EH (cell line): ENCODE measurements at regions not wholly inside any gene's neighbourhood (a gene's known extent, or its start where the extent isn't known, plus 50 kb on each side); places are given as distances from the start of the nearest gene placed in this dataset.

Experiments
- DNase-seq: peaks from one replicate; pipeline ENCODE4 v3.0.0-alpha.2; 2015; ENCODE audit warnings: low read depth

DNA sequence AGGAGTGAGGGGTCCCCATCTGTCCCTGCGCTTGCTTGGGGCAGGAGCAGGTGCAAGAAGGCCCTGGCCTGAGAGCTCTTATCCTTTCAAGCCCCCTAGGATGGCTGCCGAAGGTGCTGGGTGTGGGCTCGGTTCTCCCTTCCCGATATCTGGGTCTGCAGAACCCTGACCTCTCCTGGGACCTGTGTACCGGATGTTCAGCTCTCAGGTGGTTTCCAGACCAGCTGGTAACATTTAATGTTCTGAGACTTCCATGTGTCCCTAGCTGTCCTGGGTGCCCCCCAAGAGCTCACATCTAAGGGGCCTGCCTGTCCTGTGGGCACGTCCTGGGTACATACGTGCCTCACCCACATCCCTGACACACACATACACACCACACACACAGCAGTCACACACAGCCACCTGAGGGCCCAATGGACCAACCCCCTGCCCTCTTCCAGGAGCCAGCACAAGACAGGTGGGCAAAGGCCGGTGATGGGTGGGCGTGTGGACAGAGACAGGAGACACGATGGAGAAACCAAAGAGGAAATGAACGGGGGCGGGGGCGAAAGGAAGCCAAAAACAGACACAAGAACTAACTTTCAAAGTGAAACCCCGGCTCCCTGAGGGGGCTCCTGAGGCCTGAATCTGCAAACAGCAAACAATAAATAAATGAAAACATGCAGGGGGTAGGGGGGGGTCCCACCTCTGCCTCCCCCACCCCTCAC lies 124.3 kb downstream of the PTPRS start:
- no peak for DNase-seq

DNA sequence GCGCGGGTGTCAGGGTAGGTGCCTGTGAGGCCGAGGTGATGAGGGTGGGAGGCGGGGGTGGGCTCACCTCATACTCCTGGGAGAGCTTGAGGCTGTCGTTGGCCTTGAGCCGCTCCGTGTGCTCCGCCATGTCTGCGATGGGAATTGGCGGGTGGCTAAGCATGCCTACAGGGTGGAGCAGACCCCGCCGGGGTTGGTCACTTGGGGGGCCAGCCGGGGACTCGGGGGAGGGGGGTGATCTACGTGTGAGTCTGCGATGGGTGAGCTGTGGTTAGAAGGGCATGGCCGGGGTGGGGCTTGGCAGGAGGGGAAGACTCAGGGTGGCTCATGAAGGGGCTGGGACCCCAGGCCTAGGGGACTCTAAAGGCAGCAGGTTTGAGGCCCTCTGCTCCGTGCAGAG lies 125.2 kb downstream of the PTPRS start:
- no peak for DNase-seq

DNA sequence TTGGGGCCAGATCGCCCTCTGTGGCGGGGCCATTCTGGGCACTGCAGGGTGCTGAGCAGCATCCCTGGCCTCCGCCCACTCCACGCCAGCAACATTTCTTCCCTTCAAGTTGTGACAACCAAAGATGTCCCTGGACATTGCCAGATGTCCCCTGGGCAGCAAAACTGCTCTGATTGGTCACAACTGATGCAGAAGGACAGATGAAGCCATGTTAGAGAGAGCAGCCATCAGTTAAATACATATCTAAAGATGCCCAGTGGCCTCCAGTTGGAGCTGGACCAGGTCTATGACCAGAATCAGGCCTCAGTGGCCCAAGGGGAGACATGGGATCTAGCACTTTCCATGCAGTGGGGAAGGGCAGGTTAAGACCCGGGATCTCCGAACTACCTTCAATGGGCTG lies 125.7 kb downstream of the PTPRS start:
- no peak for DNase-seq

DNA sequence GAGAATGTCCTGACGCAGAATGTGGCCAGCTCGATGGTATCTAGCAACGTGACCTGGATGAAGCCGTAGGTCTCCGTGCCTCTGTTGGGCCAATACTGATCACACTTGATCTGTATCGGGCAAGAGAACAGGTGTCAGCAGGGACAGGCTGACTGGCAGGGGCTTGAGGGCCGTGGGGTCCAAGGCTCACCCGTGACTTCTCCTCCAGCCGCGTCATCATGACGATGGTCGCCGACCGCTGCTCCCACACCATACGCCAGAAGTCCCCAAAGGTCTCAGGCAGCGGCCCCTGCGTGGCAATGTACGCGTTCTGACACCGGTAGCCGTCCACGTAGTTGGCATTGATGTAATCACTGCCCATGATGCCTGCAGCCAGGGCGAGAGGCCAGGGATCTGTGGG lies 126.2 kb downstream of the PTPRS start:
- no peak for DNase-seq

DNA sequence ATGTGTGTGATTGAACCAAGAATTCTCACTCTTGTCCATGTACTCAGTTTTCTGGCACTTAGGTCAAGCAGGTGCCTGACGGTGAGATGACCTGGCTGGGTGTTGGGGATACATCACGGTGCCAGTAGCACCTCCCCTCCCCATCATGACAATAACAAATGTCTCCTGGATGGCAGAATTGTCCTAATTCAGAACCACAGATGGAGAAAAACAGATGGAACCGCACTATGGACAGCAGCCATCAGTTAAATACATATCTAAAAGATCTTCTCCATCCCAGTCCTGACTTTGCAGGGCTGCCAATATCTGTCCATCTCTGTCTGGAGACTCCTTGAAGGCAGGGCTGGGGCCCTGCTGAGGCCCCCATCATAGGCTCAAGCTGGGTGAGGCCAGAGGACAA lies 126.9 kb downstream of the PTPRS start:
- no peak for DNase-seq

DNA sequence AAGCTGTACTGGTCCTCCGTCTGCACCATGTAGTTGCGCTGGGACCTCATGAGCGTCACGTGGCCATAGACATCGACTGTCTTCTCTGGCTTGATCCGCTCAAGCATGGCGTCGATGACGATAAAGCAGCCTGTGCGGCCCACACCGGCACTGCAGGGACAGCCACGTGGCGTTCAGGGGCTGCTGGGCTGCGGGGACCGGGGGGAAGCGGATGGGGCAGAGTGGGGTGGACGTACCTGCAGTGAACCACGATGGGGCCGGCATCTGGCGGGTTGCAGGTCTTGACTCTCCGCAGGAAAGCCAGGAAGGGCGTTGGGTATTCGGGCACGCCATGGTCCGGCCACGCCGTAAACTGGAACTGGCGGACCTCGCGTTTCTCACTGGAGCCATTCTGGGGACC lies 128.5 kb downstream of the PTPRS start:
- DNase-seq: no peak

DNA sequence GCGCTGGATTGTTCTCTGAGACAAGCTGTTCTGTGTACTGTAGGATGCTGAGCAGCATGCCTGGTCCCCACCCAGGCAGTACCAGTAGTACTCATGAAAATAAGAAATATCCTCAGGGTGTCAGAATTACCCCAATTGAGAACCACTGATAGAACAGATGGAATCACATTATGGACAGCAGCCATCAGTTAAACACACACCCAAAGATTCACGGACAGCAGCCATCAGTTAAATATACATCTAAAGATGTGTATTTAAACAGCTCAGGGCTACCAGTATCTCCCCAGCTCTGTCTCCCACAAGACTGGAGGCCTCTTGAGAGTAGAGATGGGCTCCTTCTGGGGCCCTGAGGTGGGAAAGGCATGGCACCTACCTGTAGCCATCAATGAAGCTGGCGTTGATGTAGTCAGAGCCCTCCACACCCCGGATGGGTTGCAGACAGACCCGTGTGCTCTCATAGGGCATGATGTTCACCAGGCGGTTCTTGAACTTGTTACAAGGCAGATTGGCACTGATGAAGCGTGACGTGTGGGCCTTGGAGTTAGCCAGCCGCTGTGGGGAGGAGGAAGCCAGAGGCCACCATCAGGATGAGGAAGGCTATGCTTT lies 129.3 kb downstream of the PTPRS start:
- no peak for DNase-seq

DNA sequence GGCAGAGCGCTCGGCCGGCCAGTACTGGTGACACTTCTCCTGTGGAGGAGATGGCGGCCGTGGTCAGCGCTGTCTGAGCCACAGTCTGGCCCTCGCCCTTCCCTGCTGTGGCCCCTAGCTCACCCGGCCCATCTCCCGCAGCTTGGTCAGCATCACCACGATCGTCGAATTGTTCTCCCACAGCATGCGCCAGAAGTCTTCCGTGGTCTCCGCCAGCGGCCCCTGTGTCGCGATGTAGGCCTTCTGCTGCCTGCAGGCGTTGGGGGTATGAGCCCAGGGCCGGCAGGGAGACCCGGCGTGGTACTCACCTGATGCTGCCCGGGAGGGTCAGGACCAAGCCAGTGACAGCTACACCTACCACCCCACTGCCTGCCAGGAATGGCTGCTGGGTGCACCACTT lies 130.1 kb downstream of the PTPRS start:
- DNase-seq: no peak

DNA sequence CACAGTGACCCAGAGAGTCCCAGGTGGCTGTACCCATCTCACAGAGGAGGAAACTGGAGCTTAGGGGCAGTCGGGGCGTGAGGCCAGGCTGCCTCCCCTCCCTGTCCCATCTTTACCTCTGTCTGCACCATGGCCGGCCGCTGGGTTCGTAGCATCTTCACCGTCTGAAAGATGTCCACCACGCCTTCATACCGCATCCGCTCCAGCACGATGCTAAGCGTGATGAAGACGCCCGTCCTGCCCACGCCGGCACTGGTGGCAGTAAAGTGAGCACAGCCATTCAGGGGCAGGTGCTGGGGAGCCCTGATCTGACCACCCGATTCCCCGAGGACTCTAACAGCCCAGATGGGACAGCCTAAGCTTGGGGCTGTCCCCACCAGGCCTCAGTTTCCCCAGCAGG lies 132.8 kb downstream of the PTPRS start:
- no peak for DNase-seq

DNA sequence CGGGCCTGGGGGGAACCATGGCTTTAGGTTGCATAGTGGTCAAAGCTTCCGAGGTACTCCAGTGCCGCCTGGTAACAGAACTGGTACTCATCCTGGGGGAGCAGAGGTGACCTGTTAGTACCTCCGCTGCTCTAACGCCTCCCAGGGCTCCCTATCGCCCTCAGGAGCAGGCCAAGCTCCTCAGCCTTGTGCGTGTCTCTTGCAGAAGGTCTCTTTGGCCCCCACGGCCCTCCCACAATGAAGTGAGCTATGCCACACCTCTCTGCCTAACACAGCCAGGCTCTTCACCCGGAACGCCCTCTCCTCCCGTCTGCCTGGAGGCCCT lies 133.9 kb downstream of the PTPRS start:
- DNase-seq: no peak

DNA sequence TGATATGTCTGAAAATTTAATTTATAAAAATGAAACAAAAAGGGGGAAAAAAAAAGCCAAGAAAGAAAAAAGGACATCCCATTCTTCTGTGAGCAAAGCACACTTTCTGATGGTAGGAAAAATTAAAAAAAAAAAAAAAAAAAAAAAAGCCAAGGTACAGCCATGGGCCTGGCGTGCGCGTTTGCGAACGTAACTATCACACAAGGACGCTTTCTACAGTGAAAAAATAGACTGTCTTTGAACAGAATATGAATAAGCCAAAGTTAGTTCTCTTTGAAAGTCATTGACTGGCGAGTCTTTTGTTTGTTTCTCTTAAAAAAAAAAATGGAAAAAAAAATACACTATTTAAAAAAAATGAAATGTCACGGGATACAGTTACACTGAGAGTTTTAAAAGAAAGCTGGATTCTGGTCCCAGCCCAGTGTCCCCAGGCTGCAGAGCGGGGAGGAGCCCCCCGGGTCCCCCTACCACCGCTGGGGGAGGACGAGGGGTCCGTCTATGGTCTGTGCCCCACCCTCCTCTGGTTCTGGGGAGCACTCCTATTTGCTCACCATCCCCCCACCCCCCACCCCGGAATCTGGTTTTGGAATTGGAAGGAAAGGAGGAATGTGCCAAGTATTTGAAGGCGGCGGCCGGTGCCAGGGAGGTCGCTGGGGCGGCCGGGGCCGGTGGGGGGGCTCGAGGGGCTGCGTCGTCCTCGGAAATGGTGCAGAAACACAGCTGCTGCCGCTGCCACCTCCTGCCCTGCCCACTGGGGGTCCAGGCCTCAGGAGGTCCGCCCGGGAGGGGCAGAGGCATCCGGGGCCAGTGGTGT lies 134.5 kb downstream of the PTPRS start:
- DNase-seq: no peak

DNA sequence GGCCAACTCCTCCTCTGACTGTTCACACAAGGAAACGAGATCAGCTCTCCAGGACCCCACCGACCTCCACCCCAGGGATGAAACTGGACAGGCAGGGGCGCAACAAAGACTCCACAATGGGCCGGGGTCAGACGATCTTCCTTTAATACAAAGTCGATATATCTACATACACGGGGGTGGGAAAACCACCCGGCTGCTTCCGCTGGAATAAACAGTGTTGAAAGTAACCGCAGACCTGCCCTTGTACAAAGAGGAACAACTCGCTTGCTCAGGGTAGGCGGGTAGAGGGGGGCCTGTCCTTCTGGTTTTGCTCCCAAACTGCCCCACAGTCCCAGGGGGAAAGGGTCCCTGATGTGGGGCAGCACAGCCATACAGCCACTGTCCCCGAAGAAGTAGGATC lies 135.2 kb downstream of the PTPRS start:
- DNase-seq: no peak

DNA sequence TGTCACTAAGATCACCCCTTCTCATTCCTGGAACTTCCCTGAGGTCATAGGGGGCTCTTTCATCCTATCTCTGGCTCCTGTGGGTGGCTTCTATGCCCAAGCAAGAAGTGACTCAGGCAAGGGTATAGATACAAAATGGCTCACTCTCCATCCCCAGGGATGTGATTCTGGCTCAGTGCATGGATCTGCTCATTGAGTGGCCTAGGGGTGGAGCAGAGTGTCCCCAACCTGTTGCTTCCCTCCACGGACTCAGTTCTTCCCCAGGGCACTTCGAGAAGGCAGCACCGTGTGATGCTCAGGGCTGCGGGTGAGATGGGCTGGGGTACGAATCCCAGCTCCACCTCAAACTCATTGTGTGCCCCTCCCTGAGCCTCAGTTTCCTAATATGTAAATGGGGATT lies 136.4 kb downstream of the PTPRS start:
- DNase-seq: no peak
